Fibroblast of pulmonary artery (primary cell): ENCODE measurements at regions not wholly inside any gene's neighbourhood (a gene's known extent, or its start where the extent isn't known, plus 50 kb on each side); places are given as distances from the start of the nearest gene placed in this dataset.

Experiments used
- DNase-seq: peaks from one replicate; pipeline ENCODE4 v3.0.0-alpha.2; 2010; ENCODE audit warnings: low read depth
- H3K4me3 ChIP-seq: replicated peaks from 2 replicates; pipeline ENCODE4 v1.5.1; 2011; ENCODE audit warnings: low read depth, mild to moderate bottlenecking, control low read depth, low read length, moderate library complexity
- TF ChIP-seq, protein P1 (sequence below): IDR thresholded peaks from 2 replicates; pipeline ENCODE4 v1.5.1; 2011; ENCODE audit warnings: mild to moderate bottlenecking, control low read depth, low read length, inconsistent platforms; ENCODE audit errors: missing control alignments

DNA sequence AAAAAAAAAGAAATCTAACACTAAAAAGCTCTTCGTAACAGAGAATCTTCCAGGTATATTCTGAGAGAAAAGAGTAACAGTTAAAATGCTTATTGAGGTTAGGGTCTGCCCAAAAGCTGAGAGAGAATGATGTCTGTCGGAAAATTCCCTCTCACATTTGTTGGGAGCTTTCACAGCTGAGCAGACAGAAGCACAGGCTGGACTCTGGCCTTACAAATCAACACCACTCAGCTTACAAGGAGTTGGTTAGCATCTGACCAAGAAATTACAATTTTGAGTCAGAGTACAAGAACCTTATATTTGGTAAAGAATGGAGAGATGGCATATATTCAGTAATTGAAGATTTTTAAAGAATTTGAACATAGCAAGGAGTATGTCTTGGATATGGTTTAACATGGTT, 1561.0 kb upstream of the RAG2 start:
- H3K4me3 ChIP-seq, result no peak overlapping the region
- TF ChIP-seq, protein P1, sequence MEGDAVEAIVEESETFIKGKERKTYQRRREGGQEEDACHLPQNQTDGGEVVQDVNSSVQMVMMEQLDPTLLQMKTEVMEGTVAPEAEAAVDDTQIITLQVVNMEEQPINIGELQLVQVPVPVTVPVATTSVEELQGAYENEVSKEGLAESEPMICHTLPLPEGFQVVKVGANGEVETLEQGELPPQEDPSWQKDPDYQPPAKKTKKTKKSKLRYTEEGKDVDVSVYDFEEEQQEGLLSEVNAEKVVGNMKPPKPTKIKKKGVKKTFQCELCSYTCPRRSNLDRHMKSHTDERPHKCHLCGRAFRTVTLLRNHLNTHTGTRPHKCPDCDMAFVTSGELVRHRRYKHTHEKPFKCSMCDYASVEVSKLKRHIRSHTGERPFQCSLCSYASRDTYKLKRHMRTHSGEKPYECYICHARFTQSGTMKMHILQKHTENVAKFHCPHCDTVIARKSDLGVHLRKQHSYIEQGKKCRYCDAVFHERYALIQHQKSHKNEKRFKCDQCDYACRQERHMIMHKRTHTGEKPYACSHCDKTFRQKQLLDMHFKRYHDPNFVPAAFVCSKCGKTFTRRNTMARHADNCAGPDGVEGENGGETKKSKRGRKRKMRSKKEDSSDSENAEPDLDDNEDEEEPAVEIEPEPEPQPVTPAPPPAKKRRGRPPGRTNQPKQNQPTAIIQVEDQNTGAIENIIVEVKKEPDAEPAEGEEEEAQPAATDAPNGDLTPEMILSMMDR, result no peak
- DNase-seq, result no peak

- TF ChIP-seq, protein P1, result no peak
- H3K4me3 ChIP-seq, result no peak overlapping the region
- DNase-seq, result no peak
Measured at GRCh38 chr11:38156495-38157146, 1558.6 kb upstream of the RAG2 start.

DNA sequence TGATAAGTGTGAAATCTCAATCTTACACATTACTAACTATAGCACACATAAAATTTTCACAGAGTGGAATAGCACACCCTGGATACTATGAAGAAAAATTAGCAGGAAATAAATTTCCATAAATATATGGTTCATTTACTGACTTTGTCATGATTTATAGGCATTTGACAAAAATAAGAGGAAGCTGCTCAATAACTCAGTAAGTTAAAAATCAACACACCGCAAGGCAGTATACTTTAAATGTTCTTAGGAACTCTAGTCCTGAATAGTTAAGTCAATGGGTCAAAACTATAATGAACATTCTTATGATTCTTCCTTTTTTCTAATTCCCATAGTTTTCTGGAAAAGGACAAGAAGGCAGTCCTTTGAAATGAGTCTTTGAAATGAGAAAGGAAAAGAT, 1557.8 kb upstream of the RAG2 start:
- DNase-seq, result no peak
- TF ChIP-seq, protein P1, result no peak
- H3K4me3 ChIP-seq, result no peak overlapping the region

- TF ChIP-seq, protein P1, result no peak
- no peak for DNase-seq
- H3K4me3 ChIP-seq, result no peak overlapping the region
Measured at GRCh38 chr11:38153985-38154384, 1555.9 kb upstream of the RAG2 start.

DNA sequence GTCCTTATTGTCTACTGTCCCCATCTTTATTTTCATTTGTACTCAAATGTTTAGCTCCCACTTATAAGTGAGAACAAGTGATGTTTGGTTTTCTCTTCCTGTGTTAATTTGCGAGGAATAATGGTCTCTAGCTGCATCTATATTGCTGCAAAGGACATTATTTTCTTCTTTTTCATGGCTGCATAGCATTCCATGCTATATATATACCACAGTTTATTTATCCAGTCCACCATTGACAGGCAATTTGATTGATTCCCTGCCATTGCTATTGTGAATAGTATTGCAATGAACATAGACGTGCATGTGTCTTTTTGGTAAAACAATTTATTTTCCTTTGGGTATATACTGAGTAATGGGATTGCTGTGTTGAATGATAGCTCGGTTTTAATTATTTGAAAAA, 1545.8 kb upstream of the RAG2 start:
- no peak overlapping the region for H3K4me3 ChIP-seq
- no peak for DNase-seq
- TF ChIP-seq, protein P1, result no peak

GRCh38 chr11:38138972-38139371, 1540.9 kb upstream of the RAG2 start:
- no peak overlapping the region for H3K4me3 ChIP-seq
- no peak for DNase-seq
- TF ChIP-seq, protein P1, result no peak

DNA sequence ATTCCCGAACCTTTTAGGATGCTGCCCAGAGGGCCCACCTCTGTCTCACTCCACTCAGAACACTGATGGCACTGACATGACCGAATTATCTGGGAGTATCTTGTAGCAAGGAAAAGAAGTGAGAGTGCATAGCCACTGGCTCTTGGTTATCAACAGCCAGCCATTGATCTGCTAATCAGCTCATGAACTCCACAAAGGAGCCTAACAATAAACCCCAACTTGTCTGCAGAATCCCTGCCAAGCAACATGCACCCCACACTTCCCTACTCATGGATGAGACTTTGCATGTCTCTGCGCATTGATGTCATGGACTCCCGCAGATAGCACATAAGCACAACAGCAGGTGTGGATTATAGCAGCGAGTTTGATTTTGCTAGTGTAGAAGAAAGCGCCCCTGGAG, 1538.9 kb upstream of the RAG2 start:
- H3K4me3 ChIP-seq, result no peak overlapping the region
- TF ChIP-seq, protein P1, result no peak
- DNase-seq, result no peak
